Fibroblast of pulmonary artery (primary cell): ENCODE measurements at regions not wholly inside any gene's neighbourhood (a gene's known extent, or its start where the extent isn't known, plus 50 kb on each side); places are given as distances from the start of the nearest gene placed in this dataset.

ENCODE experiments used
- DNase-seq: peaks from one replicate; pipeline ENCODE4 v3.0.0-alpha.2; 2010; ENCODE audit warnings: low read depth
- H3K4me3 ChIP-seq: replicated peaks from 2 replicates; pipeline ENCODE4 v1.5.1; 2011; ENCODE audit warnings: low read depth, mild to moderate bottlenecking, control low read depth, low read length, moderate library complexity
- TF ChIP-seq, protein P1 (sequence below): IDR thresholded peaks from 2 replicates; pipeline ENCODE4 v1.5.1; 2011; ENCODE audit warnings: mild to moderate bottlenecking, control low read depth, low read length, inconsistent platforms; ENCODE audit errors: missing control alignments

DNA sequence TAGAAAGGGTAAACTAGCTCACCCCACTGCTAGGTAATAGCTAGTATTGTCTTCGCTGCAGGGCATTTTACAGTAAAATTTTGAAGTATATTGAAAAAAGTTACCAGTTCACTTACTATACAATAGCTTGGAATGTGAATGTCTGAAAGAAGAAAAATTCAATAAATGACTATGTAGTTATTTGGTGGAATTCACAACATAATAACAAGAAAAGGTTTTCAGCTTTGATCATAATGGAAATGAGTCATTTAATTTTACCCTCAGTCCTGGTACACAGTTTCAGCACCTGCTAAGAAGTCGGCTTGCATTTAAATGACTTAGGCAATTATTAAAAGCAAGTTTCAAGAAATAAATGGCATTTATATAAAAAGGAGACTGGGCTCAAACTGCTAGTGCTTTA lies 90.4 kb downstream of the NUP35 start:
- no peak for DNase-seq
- TF ChIP-seq, protein P1, sequence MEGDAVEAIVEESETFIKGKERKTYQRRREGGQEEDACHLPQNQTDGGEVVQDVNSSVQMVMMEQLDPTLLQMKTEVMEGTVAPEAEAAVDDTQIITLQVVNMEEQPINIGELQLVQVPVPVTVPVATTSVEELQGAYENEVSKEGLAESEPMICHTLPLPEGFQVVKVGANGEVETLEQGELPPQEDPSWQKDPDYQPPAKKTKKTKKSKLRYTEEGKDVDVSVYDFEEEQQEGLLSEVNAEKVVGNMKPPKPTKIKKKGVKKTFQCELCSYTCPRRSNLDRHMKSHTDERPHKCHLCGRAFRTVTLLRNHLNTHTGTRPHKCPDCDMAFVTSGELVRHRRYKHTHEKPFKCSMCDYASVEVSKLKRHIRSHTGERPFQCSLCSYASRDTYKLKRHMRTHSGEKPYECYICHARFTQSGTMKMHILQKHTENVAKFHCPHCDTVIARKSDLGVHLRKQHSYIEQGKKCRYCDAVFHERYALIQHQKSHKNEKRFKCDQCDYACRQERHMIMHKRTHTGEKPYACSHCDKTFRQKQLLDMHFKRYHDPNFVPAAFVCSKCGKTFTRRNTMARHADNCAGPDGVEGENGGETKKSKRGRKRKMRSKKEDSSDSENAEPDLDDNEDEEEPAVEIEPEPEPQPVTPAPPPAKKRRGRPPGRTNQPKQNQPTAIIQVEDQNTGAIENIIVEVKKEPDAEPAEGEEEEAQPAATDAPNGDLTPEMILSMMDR: no peak
- H3K4me3 ChIP-seq: no peak overlapping the region

DNA sequence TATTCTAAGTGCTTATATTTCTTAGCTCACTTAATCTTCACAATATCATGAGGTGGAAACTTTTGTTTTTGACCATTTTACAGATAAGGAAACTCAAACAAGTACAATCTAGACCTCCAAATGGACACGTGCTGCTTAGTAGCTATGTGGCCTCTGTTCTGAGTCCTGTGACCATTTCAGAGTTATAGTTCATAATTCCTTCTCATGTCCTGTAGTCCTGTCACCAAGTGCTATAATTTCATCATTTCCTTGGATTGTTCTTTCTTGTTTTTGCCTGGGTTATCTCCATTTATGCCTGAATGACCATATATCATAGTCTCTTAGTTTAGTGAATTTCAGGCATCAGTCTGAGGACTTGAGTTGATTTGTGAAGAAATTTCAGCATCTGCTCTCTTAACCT lies 91.7 kb downstream of the NUP35 start:
- H3K4me3 ChIP-seq: no peak overlapping the region
- TF ChIP-seq, protein P1: no peak
- peak; percentile 9 for DNase-seq

DNA sequence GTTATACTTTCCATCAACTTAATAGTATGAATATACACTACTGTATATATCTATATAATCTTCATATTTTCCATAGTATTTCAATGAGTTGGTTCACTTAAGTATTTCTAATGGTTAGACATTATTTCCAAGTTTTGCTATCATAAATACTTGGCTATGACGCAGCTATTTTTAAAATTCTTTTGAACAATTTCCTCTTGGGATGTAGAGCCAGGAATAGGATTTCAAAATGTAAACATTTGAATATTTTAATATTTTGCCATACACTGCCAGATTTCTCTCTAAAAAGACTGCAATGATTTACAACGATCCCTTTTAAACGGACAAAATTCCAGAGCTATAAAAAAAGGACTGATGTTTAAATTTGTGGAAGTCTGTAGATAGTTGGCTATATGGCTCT lies 95.6 kb downstream of the NUP35 start:
- no peak for DNase-seq
- TF ChIP-seq, protein P1: no peak
- no peak overlapping the region for H3K4me3 ChIP-seq

DNA sequence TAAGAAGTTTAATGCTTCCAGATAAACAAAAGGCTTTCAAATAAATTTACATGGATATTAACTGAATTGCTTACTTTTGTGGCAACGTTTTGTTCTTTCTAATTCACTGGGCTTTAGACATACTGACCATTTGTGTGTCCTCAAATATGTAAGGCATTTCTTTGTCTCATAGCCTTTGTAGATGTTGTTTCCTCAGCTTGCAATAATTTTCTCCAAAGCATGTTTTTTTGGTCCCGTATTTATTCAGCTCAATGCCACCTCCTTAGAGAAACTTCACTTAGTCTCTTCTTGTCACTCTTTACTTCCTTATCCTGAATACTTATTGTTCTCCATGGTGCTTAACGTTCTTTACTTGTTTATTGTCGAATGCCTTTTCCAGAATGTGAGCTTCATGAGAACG lies 98.5 kb downstream of the NUP35 start:
- no peak overlapping the region for H3K4me3 ChIP-seq
- DNase-seq: no peak
- TF ChIP-seq, protein P1: no peak

DNA sequence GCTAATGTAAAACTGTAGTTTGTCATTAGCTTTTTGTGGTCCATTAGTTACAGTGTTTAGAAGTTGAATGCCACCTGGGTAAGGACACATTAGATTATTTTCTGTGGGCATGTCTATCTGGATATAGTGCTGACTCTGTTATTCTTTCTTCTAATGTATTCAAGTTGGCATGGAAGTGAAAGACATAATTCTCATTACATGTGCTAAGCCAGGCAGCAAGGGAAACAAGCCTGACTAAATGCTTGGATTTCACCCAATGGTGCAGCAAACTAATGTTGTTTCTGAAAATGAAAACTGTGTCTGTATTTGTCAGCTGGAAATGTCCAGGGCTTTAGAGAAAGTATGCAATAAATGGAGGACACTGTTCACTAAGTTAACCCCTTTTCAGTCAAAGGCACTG lies 100.7 kb downstream of the NUP35 start:
- H3K4me3 ChIP-seq: no peak overlapping the region
- DNase-seq: no peak
- TF ChIP-seq, protein P1: no peak

DNA sequence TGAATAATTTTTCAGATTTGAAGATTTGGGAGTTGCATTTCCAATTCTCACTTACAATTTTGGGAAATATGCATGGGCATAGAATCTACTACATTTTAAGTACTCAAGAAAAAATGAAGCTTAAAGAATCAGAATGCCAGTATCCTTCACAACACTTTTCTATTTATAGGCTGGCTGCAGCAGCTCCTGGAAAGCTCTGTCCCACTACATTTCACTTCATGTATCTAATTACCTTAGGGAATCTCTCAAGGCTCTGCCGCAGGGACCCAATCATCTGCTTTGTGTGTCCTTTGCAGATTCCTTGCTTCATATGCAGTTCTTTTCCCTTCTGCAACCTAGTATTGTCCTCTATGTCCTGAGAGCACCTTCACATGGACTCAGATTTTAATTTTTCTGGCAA lies 102.9 kb downstream of the NUP35 start:
- no peak for DNase-seq
- H3K4me3 ChIP-seq: no peak overlapping the region
- TF ChIP-seq, protein P1: no peak

DNA sequence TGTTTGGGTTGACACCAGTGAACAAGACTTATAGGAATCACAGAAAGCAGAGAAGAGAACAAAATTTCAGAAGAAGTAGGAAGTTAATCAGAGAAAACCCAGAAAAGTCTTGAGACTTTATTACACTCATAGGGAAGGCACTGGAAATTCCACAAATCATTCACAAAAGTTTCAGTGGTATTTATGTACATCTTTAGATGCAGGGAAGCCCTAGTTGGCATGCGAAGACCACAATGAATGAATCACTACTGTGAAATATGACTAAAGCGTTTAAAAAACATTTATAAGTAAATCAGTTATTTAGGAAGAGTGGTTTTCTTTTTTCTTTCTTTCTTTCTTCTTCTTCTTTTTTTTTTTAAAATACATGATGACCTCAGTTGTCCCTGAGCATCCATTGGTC lies 105.1 kb downstream of the NUP35 start:
- TF ChIP-seq, protein P1: no peak
- peak; percentile 14 for DNase-seq

More for the DNA sequence above, 105.1 kb downstream of the NUP35 start:
- H3K4me3 ChIP-seq: no peak overlapping the region
